Gastrocnemius medialis (tissue), 4 donors: ENCODE measurements at regions not wholly inside any gene's neighbourhood (a gene's known extent, or its start where the extent isn't known, plus 50 kb on each side); places are given as distances from the start of the nearest gene placed in this dataset.

Experiments used
- ATAC-seq, 2 donors: fragments of 150-250 bp; one replicate each; pipeline ENCODE4 v1.9.1; 2016
- DNase-seq, 2 donors: peaks; one replicate each; pipeline ENCODE4 v3.0.0-alpha.2; 2019
- H3K27ac ChIP-seq, 4 donors: fragments of 200-600 bp; sonication (generic); 1 replicate in 1 of 4; 2 replicates in 3 of 4; pipeline ENCODE4 v1.5.1; 2016 to 2018; ENCODE audit warnings: mild to moderate bottlenecking in 2 of 4, moderate library complexity in 1 of 4
- H3K27me3 ChIP-seq, 3 donors: fragments of 200-600 bp; sonication (generic) in 2 of 3; 1 replicate in 1 of 3; 2 replicates in 2 of 3; pipeline versions ENCODE4 v1.5.1 to v1.6.0; 2016 to 2019; ENCODE audit warnings: mild to moderate bottlenecking in 1 of 3, moderate library complexity in 1 of 3
- H3K36me3 ChIP-seq, 2 donors: fragments of 200-600 bp; sonication (generic) in 1 of 2; one replicate each; pipeline ENCODE4 v1.5.1; 2017 to 2018
- H3K4me1 ChIP-seq, 2 donors: fragments of 200-600 bp; sonication (generic) in 1 of 2; one replicate each; pipeline ENCODE4 v1.5.1; 2016 to 2017; ENCODE audit warnings: mild to moderate bottlenecking in 2 of 2
- H3K4me3 ChIP-seq, 4 donors: fragments of 200-600 bp; sonication (generic) in 3 of 4; 1 replicate in 1 of 4; 2 replicates in 3 of 4; pipeline ENCODE4 v1.5.1; 2016 to 2019; ENCODE audit warnings: mild to moderate bottlenecking in 2 of 4
- H3K9me3 ChIP-seq, 3 donors: fragments of 200-600 bp; sonication (generic) in 2 of 3; 1 replicate in 1 of 3; 2 replicates in 2 of 3; pipeline ENCODE4 v1.5.1; 2016 to 2019
- POLR2A ChIP-seq, 2 donors: fragments of 450-650 bp; IDR thresholded peaks; one replicate each; pipeline ENCODE4 v1.6.1; 2017; ENCODE audit warnings: antibody characterized with exemption in 2 of 2, mild to moderate bottlenecking in 2 of 2, moderate library complexity in 2 of 2
- in situ Hi-C, 4 donors: fragments of 200-750 bp; cut with MboI; loops; one replicate each; pipeline versions ENCODE4 v1.15.0 to v1.8.0; 2017; ENCODE audit warnings: low sequenced_read_pairs in 4 of 4
- intact Hi-C: fragments of 100-400 bp; cut with DNase I; formaldehyde crosslinking; loops from one replicate; pipeline ENCODE4 v1.15.1; 2023; ENCODE audit warnings: low total_unique reads
- TF ChIP-seq, protein P1 (sequence below), 5 experiments: fragments of 450-650 bp in 3 of 5; fragments of 200-600 bp in 2 of 5; sonication (generic) in 2 of 5; IDR thresholded peaks in 4 of 5; conservative IDR thresholded peaks in 1 of 5; 1 replicate in 4 of 5; 2 replicates in 1 of 5; pipeline ENCODE4 v1.5.1; 2016 to 2019; ENCODE audit warnings: antibody characterized with exemption in 5 of 5, mild to moderate bottlenecking in 3 of 5, moderate library complexity in 3 of 5

DNA sequence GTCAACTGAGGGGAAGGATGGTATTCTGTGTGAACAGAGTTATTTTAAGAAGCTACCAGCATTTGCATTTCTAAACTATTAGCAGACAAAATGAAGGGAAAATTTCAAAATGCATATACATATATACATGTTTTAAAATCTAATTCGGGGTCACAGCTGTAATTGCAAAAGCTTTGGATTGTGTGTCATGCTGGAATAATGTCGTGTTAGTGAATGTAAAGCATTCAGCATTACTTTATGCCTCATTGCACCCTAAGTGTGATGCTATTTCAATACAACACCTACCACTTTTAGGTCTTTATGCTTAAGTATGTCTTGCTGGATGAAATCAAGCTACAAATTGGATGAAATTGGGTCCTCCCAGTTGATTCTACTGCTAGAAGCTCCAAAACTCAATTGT is 687.6 kb upstream of the MEF2C start:
- Histone ChIP-seq H3K4me1 (peaks cover 0 to 4% of the 10 kb centered on the region in 2 donors), H3K36me3 (no peaks in the 10 kb centered on the region), H3K9me3 (no peaks in the 10 kb centered on the region), H3K27me3 (no peaks in the 10 kb centered on the region), H3K4me3 (no peak overlapping the region), H3K27ac (no peak overlapping the region)
- DNase-seq (no peak), ATAC-seq (no peak)
- in situ Hi-C loops (no loop called here), intact Hi-C loops (no loop called here)
- no peak for TF ChIP-seq POLR2A (IDR thresholded peaks at IDR 0.05)
- TF ChIP-seq, protein P1, sequence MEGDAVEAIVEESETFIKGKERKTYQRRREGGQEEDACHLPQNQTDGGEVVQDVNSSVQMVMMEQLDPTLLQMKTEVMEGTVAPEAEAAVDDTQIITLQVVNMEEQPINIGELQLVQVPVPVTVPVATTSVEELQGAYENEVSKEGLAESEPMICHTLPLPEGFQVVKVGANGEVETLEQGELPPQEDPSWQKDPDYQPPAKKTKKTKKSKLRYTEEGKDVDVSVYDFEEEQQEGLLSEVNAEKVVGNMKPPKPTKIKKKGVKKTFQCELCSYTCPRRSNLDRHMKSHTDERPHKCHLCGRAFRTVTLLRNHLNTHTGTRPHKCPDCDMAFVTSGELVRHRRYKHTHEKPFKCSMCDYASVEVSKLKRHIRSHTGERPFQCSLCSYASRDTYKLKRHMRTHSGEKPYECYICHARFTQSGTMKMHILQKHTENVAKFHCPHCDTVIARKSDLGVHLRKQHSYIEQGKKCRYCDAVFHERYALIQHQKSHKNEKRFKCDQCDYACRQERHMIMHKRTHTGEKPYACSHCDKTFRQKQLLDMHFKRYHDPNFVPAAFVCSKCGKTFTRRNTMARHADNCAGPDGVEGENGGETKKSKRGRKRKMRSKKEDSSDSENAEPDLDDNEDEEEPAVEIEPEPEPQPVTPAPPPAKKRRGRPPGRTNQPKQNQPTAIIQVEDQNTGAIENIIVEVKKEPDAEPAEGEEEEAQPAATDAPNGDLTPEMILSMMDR (IDR thresholded peaks at IDR 0.05 in 4 of 5, conservative IDR thresholded peaks at IDR 0.05 in 1 of 5), result no peak

GRCh38 chr5:89566340-89566739 is 683.4 kb upstream of the MEF2C start:
- in situ Hi-C loops (no loop called here), intact Hi-C loops (no loop called here)
- Histone ChIP-seq H3K27ac (no peak overlapping the region), H3K4me1 (no peaks in the 10 kb centered on the region), H3K27me3 (no peaks in the 10 kb centered on the region), H3K36me3 (no peaks in the 10 kb centered on the region), H3K4me3 (no peak overlapping the region), H3K9me3 (no peaks in the 10 kb centered on the region)
- ATAC-seq (no peak), DNase-seq (no peak)
- TF ChIP-seq POLR2A (IDR thresholded peaks at IDR 0.05), result no peak
- TF ChIP-seq, protein P1 (IDR thresholded peaks at IDR 0.05 in 4 of 5, conservative IDR thresholded peaks at IDR 0.05 in 1 of 5), result no peak

GRCh38 chr5:89560696-89561095 is 677.7 kb upstream of the MEF2C start:
- Histone ChIP-seq H3K36me3 (no peaks in the 10 kb centered on the region), H3K4me1 (no peaks in the 10 kb centered on the region), H3K9me3 (no peaks in the 10 kb centered on the region), H3K27ac (no peak overlapping the region), H3K4me3 (no peak overlapping the region), H3K27me3 (no peaks in the 10 kb centered on the region)
- ATAC-seq, result no peak
- DNase-seq, result no peak
- no peak for TF ChIP-seq POLR2A (IDR thresholded peaks at IDR 0.05)
- TF ChIP-seq, protein P1 (IDR thresholded peaks at IDR 0.05 in 4 of 5, conservative IDR thresholded peaks at IDR 0.05 in 1 of 5), result no peak
- in situ Hi-C loops (no loop called here), intact Hi-C loops (no loop called here)

DNA sequence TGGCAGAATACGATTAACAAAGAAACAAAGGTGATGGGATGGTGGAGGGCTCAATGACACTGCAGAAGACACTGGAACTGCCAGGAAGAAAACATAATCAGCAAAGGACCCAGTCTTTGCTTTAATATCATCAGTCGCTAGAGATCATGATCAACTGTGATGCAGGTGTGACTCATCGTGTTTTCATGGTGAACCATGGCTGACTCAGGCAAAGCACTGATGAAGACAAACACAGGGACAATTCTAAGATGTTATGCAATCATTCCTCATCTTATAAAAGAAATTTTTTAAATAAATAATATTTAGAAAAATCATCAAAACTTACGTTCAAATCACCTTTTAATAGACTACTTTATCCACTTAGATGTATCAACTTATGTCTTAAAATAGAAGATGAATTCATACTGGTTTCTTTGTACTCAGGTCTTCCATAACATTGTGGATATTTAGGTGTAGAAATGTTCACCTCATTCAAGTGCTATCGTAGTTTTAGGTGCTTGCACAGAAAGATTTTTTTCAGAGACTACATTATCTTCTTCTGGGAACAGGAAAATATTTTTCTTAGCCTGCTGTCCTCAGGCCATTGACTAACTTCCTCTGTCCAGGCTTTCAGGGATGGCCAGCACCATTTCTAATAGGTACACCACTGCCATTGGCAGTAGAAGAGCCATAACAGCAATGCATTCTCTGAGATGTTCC is 673.4 kb upstream of the MEF2C start:
- TF ChIP-seq, protein P1 (IDR thresholded peaks at IDR 0.05 in 4 of 5, conservative IDR thresholded peaks at IDR 0.05 in 1 of 5), result no peak
- TF ChIP-seq POLR2A (IDR thresholded peaks at IDR 0.05), result no peak
- Histone ChIP-seq H3K9me3 (no peaks in the 10 kb centered on the region), H3K4me3 (no peak overlapping the region), H3K27ac (no peak overlapping the region), H3K27me3 (no peaks in the 10 kb centered on the region), H3K4me1 (no peaks in the 10 kb centered on the region), H3K36me3 (no peaks in the 10 kb centered on the region)
- in situ Hi-C loops (no loop called here), intact Hi-C loops (no loop called here)
- ATAC-seq (no peak), DNase-seq (no peak)

DNA sequence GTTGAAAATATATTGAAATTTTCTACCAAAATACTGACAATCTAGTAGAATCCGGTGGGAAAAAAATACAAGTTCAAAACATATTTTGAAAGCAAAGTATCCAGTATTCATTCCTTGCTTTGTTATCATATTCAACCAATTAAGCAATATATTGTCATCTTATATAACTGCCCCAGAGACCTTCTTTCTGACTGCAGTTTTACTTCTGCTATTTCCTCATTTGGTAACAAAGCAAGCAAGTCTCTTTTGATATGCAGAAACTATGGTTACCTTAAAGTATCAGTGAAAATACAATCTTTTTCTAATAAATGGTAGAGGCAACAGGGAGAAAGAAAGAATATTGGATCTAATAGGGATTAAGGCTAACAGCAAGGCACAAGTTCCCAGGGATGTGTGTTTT is 663.7 kb upstream of the MEF2C start:
- Histone ChIP-seq H3K27me3 (no peaks in the 10 kb centered on the region), H3K36me3 (no peaks in the 10 kb centered on the region), H3K9me3 (no peaks in the 10 kb centered on the region), H3K4me3 (no peak overlapping the region), H3K27ac (no peak overlapping the region), H3K4me1 (no peaks in the 10 kb centered on the region)
- TF ChIP-seq, protein P1 (IDR thresholded peaks at IDR 0.05 in 4 of 5, conservative IDR thresholded peaks at IDR 0.05 in 1 of 5), result no peak
- no peak for TF ChIP-seq POLR2A (IDR thresholded peaks at IDR 0.05)
- no peak for DNase-seq
- in situ Hi-C loops (no loop called here), intact Hi-C loops (no loop called here)
- ATAC-seq, result no peak
